Erythroblast (primary cell): ENCODE measurements at regions not wholly inside any gene's neighbourhood (a gene's known extent, or its start where the extent isn't known, plus 50 kb on each side); places are given as distances from the start of the nearest gene placed in this dataset.

Experiments used
- GATA1 ChIP-seq: IDR thresholded peaks from 2 replicates; pipeline ENCODE4 v1.6.1; 2011; ENCODE audit warnings: low read depth, mild to moderate bottlenecking, control low read depth, low read length, moderate library complexity
- POLR2A ChIP-seq: IDR thresholded peaks from 2 replicates; pipeline ENCODE4 v1.6.1; 2011; ENCODE audit warnings: mild to moderate bottlenecking, low read length

GRCh38 chr10:52463826-52464225, 149.7 kb downstream of the DKK1 start:
- TF ChIP-seq POLR2A = no peak
- no peak for TF ChIP-seq GATA1
